ENCODE measurements at regions not wholly inside any gene's neighbourhood (a gene's known extent, or its start where the extent isn't known, plus 50 kb on each side); places are given as distances from the start of the nearest gene placed in this dataset.

DNA sequence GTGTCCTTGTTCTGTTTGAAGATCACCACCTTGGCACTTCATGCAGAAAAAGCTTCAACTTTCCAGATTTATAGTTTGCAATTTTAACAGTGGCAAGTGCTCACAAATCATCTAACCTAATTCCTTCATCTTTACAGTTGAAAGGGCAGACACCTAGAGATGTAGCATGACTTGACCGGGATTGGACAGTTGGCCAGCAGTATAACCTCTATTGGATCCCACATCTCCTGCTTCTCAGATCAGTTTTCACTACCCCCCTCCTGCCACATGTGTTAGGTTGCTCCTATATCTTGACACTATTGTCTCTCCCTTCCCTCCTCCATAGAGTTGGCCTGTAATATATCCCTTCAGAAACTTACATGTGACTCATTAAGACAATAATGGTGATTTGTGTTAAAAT, 206.0 kb upstream of the SEMA6D start:
- H3K27me3 Mint-ChIP-seq (ENCODE audit: low read depth), result no peaks in the 10 kb centered on the region
- no peaks in the 10 kb centered on the region for H3K4me1 Mint-ChIP-seq (ENCODE audit: low read depth)
- H3K9me3 Mint-ChIP-seq, result peaks cover 0 to 2% of the 10 kb centered on the region in 2 donors
- DNase-seq (no peak), ATAC-seq (replicated peaks in 1 of 2) (no peak)
- H3K36me3 Mint-ChIP-seq (ENCODE audit: insufficient read depth in 2 of 2), result no peaks in the 10 kb centered on the region
- no peak overlapping the region for H3K27ac Mint-ChIP-seq
- H3K4me3 Mint-ChIP-seq, result no peak overlapping the region

DNA sequence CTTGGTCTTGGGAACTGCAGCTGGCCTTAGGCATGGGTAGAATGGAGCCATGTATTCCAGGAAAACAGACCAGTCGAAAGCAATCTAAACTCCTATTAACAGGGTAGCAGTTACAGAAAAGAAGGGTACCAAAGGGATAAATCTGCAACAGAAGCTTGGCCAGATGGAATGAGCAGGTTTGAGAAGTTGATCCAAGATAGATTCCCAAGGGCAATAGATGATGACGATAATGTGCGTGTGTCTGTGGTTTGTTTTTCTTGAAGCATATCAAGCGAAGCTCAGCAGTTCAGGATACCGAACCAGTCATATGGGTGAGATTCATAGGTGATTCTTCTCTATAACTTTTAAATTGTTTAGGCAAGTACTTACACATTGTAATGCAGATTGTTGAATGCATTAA, 203.8 kb upstream of the SEMA6D start:
- Mint-ChIP-seq H3K9me3 (peaks cover 0 to 2% of the 10 kb centered on the region in 2 donors), H3K36me3 (ENCODE audit: insufficient read depth in 2 of 2) (no peaks in the 10 kb centered on the region), H3K27me3 (ENCODE audit: low read depth) (no peaks in the 10 kb centered on the region), H3K27ac (no peak overlapping the region), H3K4me3 (no peak overlapping the region), H3K4me1 (ENCODE audit: low read depth) (no peaks in the 10 kb centered on the region)
- DNase-seq (no peak), ATAC-seq (replicated peaks in 1 of 2) (no peak)

DNA sequence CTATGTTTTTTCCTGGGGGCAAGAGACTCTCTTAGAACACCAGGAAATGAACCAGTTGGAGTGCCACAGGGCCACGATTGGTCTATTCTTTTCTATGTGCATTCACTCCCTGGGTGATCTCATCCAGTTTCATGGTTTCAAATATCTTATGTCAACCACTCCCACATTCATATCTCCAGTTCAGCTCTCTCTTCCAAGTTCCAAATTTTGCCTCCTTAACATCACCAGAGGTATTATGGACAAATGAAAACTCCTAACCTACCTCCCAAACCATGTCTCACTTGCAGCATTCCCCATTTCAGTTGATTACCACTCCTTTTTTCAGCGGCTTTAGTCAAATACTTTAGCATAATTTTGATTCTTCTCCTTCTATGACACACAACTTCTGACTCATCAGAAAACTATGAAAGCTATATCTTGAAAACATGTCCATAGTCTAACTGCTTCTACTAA, 203.1 kb upstream of the SEMA6D start:
- no peaks in the 10 kb centered on the region for H3K27me3 Mint-ChIP-seq (ENCODE audit: low read depth)
- no peak overlapping the region for H3K27ac Mint-ChIP-seq
- H3K4me3 Mint-ChIP-seq, result no peak overlapping the region
- no peak for DNase-seq
- H3K4me1 Mint-ChIP-seq (ENCODE audit: low read depth), result no peaks in the 10 kb centered on the region
- H3K9me3 Mint-ChIP-seq, result peaks cover 0 to 2% of the 10 kb centered on the region in 2 donors
- H3K36me3 Mint-ChIP-seq (ENCODE audit: insufficient read depth in 2 of 2), result no peaks in the 10 kb centered on the region
- no peak for ATAC-seq (replicated peaks in 1 of 2)

DNA sequence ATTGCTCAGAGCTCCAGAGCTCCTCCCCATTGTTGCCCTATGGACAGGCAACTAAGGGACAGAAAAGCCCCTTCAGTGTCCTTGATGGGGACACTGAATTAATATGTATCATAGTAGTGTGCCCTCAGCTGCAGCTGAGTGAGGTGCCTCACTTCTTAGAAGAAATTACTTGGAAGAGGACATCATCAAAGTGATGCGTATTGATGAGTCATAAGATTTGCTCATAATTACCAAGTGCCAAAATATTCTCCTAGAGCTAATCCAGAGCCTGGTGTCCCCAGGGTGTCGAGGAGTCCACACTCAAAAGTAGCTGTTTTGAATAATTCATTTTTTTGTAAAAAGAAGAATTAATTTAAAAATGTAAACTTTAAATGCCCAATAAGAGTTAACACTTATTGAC, 200.7 kb upstream of the SEMA6D start:
- H3K27ac Mint-ChIP-seq, result no peak overlapping the region
- H3K4me3 Mint-ChIP-seq, result no peak overlapping the region
- peaks cover 0 to under 1% of the 10 kb centered on the region in 2 donors for H3K9me3 Mint-ChIP-seq
- H3K27me3 Mint-ChIP-seq (ENCODE audit: low read depth), result no peaks in the 10 kb centered on the region
- no peaks in the 10 kb centered on the region for H3K4me1 Mint-ChIP-seq (ENCODE audit: low read depth)
- DNase-seq (no peak), ATAC-seq (replicated peaks in 1 of 2) (no peak)
- H3K36me3 Mint-ChIP-seq (ENCODE audit: insufficient read depth in 2 of 2), result no peaks in the 10 kb centered on the region

GRCh38 chr15:47516972-47517371, 200.3 kb upstream of the SEMA6D start:
- Mint-ChIP-seq H3K36me3 (ENCODE audit: insufficient read depth in 2 of 2) (no peaks in the 10 kb centered on the region), H3K4me1 (ENCODE audit: low read depth) (no peaks in the 10 kb centered on the region), H3K9me3 (no peaks in the 10 kb centered on the region), H3K4me3 (no peak overlapping the region), H3K27ac (no peak overlapping the region), H3K27me3 (ENCODE audit: low read depth) (no peaks in the 10 kb centered on the region)
- ATAC-seq (replicated peaks in 1 of 2), result no peak
- no peak for DNase-seq

DNA sequence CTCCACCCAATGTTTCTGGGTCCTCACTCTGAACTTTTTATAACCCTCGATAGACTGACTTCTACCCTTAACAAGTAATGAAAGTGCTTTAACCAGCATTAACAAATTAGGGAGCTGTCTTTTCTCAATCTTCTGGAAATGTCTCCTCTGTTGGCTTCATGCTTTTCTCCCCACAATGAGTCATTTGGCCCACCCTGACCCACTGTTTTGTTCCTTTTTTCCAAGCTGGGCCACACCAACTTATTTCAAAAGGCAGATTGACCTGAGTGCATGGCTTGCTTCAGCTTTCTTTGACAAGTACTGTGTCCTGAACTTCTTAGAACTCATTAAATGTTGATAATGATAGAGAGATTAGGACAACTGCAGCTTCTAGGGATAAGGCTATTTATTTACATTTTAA, 199.6 kb upstream of the SEMA6D start:
- Mint-ChIP-seq H3K9me3 (no peaks in the 10 kb centered on the region), H3K4me3 (no peak overlapping the region), H3K4me1 (ENCODE audit: low read depth) (no peaks in the 10 kb centered on the region), H3K27ac (no peak overlapping the region), H3K27me3 (ENCODE audit: low read depth) (no peaks in the 10 kb centered on the region), H3K36me3 (ENCODE audit: insufficient read depth in 2 of 2) (no peaks in the 10 kb centered on the region)
- ATAC-seq (replicated peaks in 1 of 2), result no peak
- DNase-seq, result no peak

DNA sequence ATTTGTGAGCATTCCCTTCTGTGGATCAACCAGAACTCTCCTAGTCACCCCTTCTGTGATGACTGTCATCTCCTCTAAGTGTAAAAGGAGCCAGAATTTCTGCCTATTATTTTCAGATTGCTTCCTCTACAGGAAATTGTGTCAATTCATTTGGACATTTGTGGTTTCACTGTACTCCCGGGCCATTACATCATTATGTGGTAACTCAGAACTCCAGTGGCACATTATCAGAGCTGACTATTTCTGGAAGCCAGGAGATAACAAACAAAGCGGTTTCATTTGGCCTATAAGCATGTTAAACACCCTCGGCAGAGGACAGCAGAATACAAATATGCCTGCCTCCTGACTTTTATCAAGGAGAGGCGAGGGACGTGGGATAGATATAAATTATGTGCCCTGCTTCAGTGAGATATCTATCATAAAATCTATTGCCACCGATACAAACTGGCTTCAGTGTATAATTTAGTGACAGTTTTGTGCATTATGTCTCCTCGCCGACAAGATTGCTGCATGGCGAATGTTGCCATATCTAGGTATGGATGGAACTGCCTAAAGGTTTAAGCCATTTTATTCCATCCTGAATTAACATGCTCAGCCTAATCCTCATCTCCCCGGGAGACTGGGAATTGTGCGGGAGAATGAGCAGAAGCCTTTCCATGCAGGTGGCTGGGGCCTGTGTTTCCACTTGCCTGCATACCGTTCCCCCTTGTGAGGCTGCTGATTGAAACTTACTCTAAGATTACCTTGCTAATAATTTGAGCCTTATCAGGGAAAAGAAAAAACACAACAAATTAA, 193.4 kb upstream of the SEMA6D start:
- DNase-seq (no peak), ATAC-seq (replicated peaks in 1 of 2) (no peak)
- H3K4me3 Mint-ChIP-seq, result no peak overlapping the region
- no peak overlapping the region for H3K27ac Mint-ChIP-seq
- H3K9me3 Mint-ChIP-seq, result no peaks in the 10 kb centered on the region
- H3K4me1 Mint-ChIP-seq (ENCODE audit: low read depth), result no peaks in the 10 kb centered on the region
- H3K27me3 Mint-ChIP-seq (ENCODE audit: low read depth), result no peaks in the 10 kb centered on the region
- H3K36me3 Mint-ChIP-seq (ENCODE audit: insufficient read depth in 2 of 2), result no peaks in the 10 kb centered on the region

- no peaks in the 10 kb centered on the region for H3K27me3 Mint-ChIP-seq (ENCODE audit: low read depth)
- no peaks in the 10 kb centered on the region for H3K4me1 Mint-ChIP-seq (ENCODE audit: low read depth)
- DNase-seq (no peak), ATAC-seq (replicated peaks in 1 of 2) (no peak)
- H3K9me3 Mint-ChIP-seq, result peaks cover 2 to 5% of the 10 kb centered on the region in 2 donors
- H3K4me3 Mint-ChIP-seq, result no peak overlapping the region
- no peak overlapping the region for H3K27ac Mint-ChIP-seq
- H3K36me3 Mint-ChIP-seq (ENCODE audit: insufficient read depth in 2 of 2), result peaks cover 0 to 1% of the 10 kb centered on the region in 2 donors
Observed at GRCh38 chr15:47529241-47529640, 188.1 kb upstream of the SEMA6D start.

GRCh38 chr15:47534673-47535072, 182.6 kb upstream of the SEMA6D start:
- ATAC-seq (replicated peaks in 1 of 2), result no peak
- Mint-ChIP-seq H3K36me3 (ENCODE audit: insufficient read depth in 2 of 2) (peaks cover 0 to 1% of the 10 kb centered on the region in 2 donors), H3K4me1 (ENCODE audit: low read depth) (no peaks in the 10 kb centered on the region), H3K27me3 (ENCODE audit: low read depth) (no peaks in the 10 kb centered on the region), H3K4me3 (no peak overlapping the region), H3K27ac (no peak overlapping the region), H3K9me3 (peaks cover 11 to 14% of the 10 kb centered on the region in 2 donors)
- no peak for DNase-seq

- no peak overlapping the region for H3K4me3 Mint-ChIP-seq
- no peak for DNase-seq
- H3K9me3 Mint-ChIP-seq, result peaks cover 4 to 14% of the 10 kb centered on the region in 2 donors
- no peak for ATAC-seq (replicated peaks in 1 of 2)
- no peaks in the 10 kb centered on the region for H3K4me1 Mint-ChIP-seq (ENCODE audit: low read depth)
- H3K27ac Mint-ChIP-seq, result no peak overlapping the region
- H3K36me3 Mint-ChIP-seq (ENCODE audit: insufficient read depth in 2 of 2), result no peaks in the 10 kb centered on the region
- H3K27me3 Mint-ChIP-seq (ENCODE audit: low read depth), result no peaks in the 10 kb centered on the region
Observed at GRCh38 chr15:47541562-47541961, 175.7 kb upstream of the SEMA6D start.

DNA sequence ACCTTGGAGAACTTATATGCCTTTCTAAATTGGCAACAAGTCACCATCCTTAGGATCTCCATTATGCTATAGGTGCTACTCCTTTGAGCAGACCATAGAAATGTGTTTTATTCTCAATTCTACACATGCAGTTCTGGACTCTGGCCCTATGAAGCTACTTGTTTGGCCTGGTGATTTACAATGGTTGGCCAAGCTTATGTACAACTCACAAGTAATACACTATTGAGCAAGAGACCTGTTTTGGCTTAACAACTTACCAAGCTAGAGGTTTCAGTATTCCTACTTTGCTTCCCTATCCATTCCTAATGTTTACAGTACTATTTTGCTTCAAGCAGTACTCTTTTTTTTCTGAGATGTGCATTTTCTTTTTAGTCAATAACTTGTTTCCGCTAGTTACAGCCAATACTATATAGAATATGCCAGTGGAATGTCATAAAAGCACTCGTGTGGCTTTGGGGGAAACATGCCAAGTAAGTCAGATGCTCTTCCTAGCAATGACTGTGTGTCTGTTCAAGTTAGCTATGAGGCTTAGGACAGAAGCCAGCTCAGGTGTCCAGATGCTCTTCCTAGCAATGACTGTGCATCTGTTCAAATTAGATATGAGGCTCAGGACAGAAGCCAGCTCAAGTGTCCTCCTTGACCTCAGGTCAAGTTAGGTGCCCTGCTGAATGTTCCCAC, 174.9 kb upstream of the SEMA6D start:
- H3K9me3 Mint-ChIP-seq, result peaks cover 4 to 11% of the 10 kb centered on the region in 2 donors
- H3K36me3 Mint-ChIP-seq (ENCODE audit: insufficient read depth in 2 of 2), result no peaks in the 10 kb centered on the region
- DNase-seq (no peak), ATAC-seq (replicated peaks in 1 of 2) (no peak)
- H3K27ac Mint-ChIP-seq, result no peak overlapping the region
- H3K27me3 Mint-ChIP-seq (ENCODE audit: low read depth), result no peaks in the 10 kb centered on the region
- no peak overlapping the region for H3K4me3 Mint-ChIP-seq
- H3K4me1 Mint-ChIP-seq (ENCODE audit: low read depth), result no peaks in the 10 kb centered on the region

GRCh38 chr15:47548231-47548630, 169.1 kb upstream of the SEMA6D start:
- H3K9me3 Mint-ChIP-seq, result peaks cover 0 to 2% of the 10 kb centered on the region in 2 donors
- H3K27me3 Mint-ChIP-seq (ENCODE audit: low read depth), result no peaks in the 10 kb centered on the region
- no peak for ATAC-seq (replicated peaks in 1 of 2)
- H3K27ac Mint-ChIP-seq, result no peak overlapping the region
- no peak for DNase-seq
- no peaks in the 10 kb centered on the region for H3K36me3 Mint-ChIP-seq (ENCODE audit: insufficient read depth in 2 of 2)
- no peaks in the 10 kb centered on the region for H3K4me1 Mint-ChIP-seq (ENCODE audit: low read depth)
- H3K4me3 Mint-ChIP-seq, result no peak overlapping the region

DNA sequence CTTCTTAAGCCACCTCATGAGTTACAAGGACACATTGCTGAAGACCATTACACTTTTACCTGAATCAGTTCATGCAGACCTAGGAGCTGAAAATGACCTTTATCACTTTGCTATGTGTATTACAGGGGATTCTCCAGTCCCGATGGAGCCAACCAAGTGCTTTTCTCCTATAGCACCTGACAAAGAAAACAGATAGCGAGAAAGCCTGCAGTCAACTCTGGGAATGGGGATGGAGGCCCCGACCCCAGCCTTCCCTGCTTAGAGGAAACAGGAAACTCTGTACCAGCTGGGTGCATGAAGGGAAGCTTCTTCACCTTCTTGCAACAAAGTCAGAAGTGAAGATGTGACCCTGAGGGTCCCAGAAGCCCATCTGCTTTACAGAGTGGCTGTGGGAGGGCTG, 168.3 kb upstream of the SEMA6D start:
- ATAC-seq (replicated peaks in 1 of 2) (no peak), DNase-seq (no peak)
- H3K27ac Mint-ChIP-seq, result no peak overlapping the region
- H3K36me3 Mint-ChIP-seq (ENCODE audit: insufficient read depth in 2 of 2), result no peaks in the 10 kb centered on the region
- H3K4me1 Mint-ChIP-seq (ENCODE audit: low read depth), result no peaks in the 10 kb centered on the region
- H3K4me3 Mint-ChIP-seq, result no peak overlapping the region
- H3K9me3 Mint-ChIP-seq, result peaks cover 0 to 2% of the 10 kb centered on the region in 2 donors
- H3K27me3 Mint-ChIP-seq (ENCODE audit: low read depth), result no peaks in the 10 kb centered on the region
